PC-9 (cell line): ENCODE measurements at regions not wholly inside any gene's neighbourhood (a gene's known extent, or its start where the extent isn't known, plus 50 kb on each side); places are given as distances from the start of the nearest gene placed in this dataset.

ENCODE experiments used
- BruUV-seq: library from RNA; stranded (reverse); fragments of 400-500 nt; replicated peaks from 2 replicates; lab custom pipeline; 2021; lab: Mats Ljungman, UMichigan
- CTCF ChIA-PET: fragments of 300-600 bp; sonication (Branson Sonifier 250); formaldehyde crosslinking; loops from one replicate; lab custom pipeline; 2022; ENCODE audit warnings: antibody characterized with exemption; lab: Charles Lee
- POLR2A ChIA-PET: fragments of 300-600 bp; sonication (Branson Sonifier 250); formaldehyde crosslinking; loops from one replicate; lab custom pipeline; 2022; ENCODE audit warnings: antibody characterized with exemption; ENCODE audit not compliant: unreplicated experiment; lab: Charles Lee
- DNase-seq, 2 experiments: peaks; one replicate each; pipeline versions ENCODE4 v3.0.0 to v3.0.0-alpha.2; 2015 to 2022; ENCODE audit warnings: mixed read lengths in 1 of 2
- H2AFZ ChIP-seq: fragments of 200-600 bp; sonication (generic); 2 replicates; pipeline ENCODE4 v1.8.1; 2017; ENCODE audit warnings: antibody characterized with exemption
- H3F3A ChIP-seq: fragments of 200-600 bp; sonication (generic); 2 replicates; pipeline ENCODE4 v1.8.1; 2017; ENCODE audit warnings: antibody characterized with exemption, mild to moderate bottlenecking, low read depth; ENCODE audit not compliant: insufficient read depth
- H3K27ac ChIP-seq: fragments of 200-600 bp; sonication (generic); 2 replicates; pipeline ENCODE4 v1.6.1; 2016; ENCODE audit warnings: mixed run types
- H3K27me3 ChIP-seq: fragments of 200-600 bp; sonication (generic); 2 replicates; pipeline ENCODE4 v1.6.1; 2016; ENCODE audit warnings: low read depth, mixed run types; ENCODE audit not compliant: insufficient read depth
- H3K36me3 ChIP-seq: fragments of 200-600 bp; sonication (generic); 2 replicates; pipeline ENCODE4 v1.6.1; 2016; ENCODE audit warnings: low read depth, mixed run types
- H3K4me1 ChIP-seq: fragments of 200-600 bp; sonication (generic); replicated peaks from 2 replicates; pipeline ENCODE4 v1.6.1; 2016; ENCODE audit warnings: mixed run types; ENCODE audit not compliant: insufficient read depth
- H3K4me2 ChIP-seq: fragments of 200-600 bp; sonication (generic); 2 replicates; pipeline ENCODE4 v1.6.1; 2017; ENCODE audit warnings: mixed run types
- H3K4me3 ChIP-seq: fragments of 200-600 bp; sonication (generic); 2 replicates; pipeline ENCODE4 v1.6.1; 2016; ENCODE audit warnings: mixed run types
- H3K79me2 ChIP-seq: fragments of 200-600 bp; sonication (generic); 2 replicates; pipeline ENCODE4 v1.6.1; 2017; ENCODE audit warnings: low read depth, mixed run types
- H3K9me2 ChIP-seq: fragments of 200-600 bp; sonication (generic); 2 replicates; pipeline ENCODE4 v1.8.1; 2017; ENCODE audit warnings: mild to moderate bottlenecking; ENCODE audit not compliant: insufficient read depth
- H3K9me3 ChIP-seq: fragments of 200-600 bp; sonication (generic); 2 replicates; pipeline ENCODE4 v1.8.1; 2016; ENCODE audit warnings: low read depth; ENCODE audit not compliant: insufficient read depth
- H4K20me1 ChIP-seq: fragments of 200-600 bp; sonication (generic); 2 replicates; pipeline ENCODE4 v1.8.1; 2017; ENCODE audit not compliant: insufficient read depth
- EZH2 ChIP-seq: fragments of 200-600 bp; sonication (generic); IDR thresholded peaks from 2 replicates; pipeline ENCODE4 v1.8.0; 2017; ENCODE audit warnings: antibody characterized with exemption, low read depth
- intact Hi-C: fragments of 100-400 bp; cut with micrococcal nuclease; formaldehyde crosslinking; loops from one replicate; pipeline ENCODE4 v1.10.0; 2022; ENCODE audit not compliant: unreplicated experiment
- TF ChIP-seq, protein P1 (sequence below): fragments of 200-600 bp; sonication (generic); conservative IDR thresholded peaks from 2 replicates; pipeline ENCODE4 v1.6.1; 2017; ENCODE audit warnings: mixed run types, antibody characterized with exemption, mild to moderate bottlenecking, moderate library complexity

- no peak overlapping the region for H3K4me3 ChIP-seq
- DNase-seq = no peak
- no peaks in the 10 kb centered on the region for H3K36me3 ChIP-seq
- no peak overlapping the region for H3K4me2 ChIP-seq
- no peak overlapping the region for H2AFZ ChIP-seq
- peaks cover 81% of the 10 kb centered on the region for H3K27me3 ChIP-seq
- no TSS peak for BruUV-seq
- H3K79me2 ChIP-seq = no peaks in the 10 kb centered on the region
- no peak for TF ChIP-seq EZH2
- TF ChIP-seq, protein P1, sequence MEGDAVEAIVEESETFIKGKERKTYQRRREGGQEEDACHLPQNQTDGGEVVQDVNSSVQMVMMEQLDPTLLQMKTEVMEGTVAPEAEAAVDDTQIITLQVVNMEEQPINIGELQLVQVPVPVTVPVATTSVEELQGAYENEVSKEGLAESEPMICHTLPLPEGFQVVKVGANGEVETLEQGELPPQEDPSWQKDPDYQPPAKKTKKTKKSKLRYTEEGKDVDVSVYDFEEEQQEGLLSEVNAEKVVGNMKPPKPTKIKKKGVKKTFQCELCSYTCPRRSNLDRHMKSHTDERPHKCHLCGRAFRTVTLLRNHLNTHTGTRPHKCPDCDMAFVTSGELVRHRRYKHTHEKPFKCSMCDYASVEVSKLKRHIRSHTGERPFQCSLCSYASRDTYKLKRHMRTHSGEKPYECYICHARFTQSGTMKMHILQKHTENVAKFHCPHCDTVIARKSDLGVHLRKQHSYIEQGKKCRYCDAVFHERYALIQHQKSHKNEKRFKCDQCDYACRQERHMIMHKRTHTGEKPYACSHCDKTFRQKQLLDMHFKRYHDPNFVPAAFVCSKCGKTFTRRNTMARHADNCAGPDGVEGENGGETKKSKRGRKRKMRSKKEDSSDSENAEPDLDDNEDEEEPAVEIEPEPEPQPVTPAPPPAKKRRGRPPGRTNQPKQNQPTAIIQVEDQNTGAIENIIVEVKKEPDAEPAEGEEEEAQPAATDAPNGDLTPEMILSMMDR = no peak
- H3K27ac ChIP-seq = no peak overlapping the region
- H4K20me1 ChIP-seq = no peaks in the 10 kb centered on the region
- H3K9me3 ChIP-seq = no peaks in the 10 kb centered on the region
- no peaks in the 10 kb centered on the region for H3K9me2 ChIP-seq
- ChIA-PET CTCF (no interaction called here), POLR2A (no interaction called here)
- no peaks in the 10 kb centered on the region for H3F3A ChIP-seq
- intact Hi-C loops = no loop called here
- no peaks in the 10 kb centered on the region for H3K4me1 ChIP-seq
Measured at GRCh38 chr9:113798062-113799030, 77.8 kb upstream of the ZNF618 start.

DNA sequence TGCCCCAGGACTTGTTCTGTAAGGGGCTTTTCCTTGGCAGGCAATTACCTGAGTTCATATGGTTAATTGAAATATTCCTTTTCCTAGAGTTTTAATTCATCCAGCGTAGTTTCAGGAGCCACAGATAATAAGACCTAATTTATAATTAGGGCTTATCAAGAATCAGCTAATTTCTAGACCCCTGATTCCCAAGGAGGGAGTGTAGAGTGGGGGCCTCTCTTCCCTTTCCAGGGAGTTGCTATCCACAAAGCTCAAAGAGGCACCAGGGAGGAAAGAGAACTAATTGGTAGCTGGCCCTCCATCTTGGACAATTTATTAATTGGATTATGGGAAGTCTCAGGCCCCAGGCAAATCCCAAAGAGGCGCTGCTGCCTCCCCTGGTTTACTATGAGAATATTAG lies 75.8 kb upstream of the ZNF618 start:
- no peaks in the 10 kb centered on the region for H3K9me3 ChIP-seq
- BruUV-seq = no TSS peak

DNA sequence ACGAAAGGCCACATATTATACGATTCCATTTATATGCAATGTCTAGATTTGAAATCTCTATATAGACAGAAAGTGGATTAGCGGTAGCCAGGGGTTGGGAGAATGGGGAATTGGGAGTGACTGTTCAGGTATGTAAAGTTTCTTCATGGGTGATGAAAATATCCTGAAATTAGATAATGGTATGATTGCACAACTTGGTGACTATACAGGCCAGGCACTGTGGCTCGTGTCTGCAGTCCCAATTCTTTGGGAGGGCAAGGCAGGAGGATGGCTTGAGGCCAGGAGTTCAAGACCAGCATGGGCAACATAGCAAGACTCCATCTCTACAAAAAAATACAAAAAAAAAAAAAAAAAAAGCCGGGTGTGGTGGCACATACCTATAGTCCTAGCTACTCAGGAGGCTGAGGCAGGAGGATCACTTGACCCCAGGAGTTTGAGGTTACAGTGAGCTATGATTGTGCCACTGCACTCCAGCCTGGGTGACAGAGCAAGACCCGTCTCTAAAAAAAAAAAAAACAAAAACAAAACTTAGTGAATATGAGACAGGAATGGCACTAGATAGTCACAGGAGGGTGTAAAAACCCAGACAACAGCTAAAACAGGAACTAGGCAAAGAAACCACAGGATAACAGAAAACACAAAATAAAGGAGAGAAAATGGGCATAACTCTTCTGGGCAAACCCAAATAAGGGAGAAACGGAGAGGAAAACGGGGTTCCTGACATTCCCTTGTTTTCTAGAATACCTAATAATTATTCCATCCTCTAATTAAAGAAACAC lies 72.1 kb upstream of the ZNF618 start:
- no peaks in the 10 kb centered on the region for H3K4me1 ChIP-seq
- H3K9me2 ChIP-seq = no peaks in the 10 kb centered on the region
- H4K20me1 ChIP-seq = no peaks in the 10 kb centered on the region
- no peak overlapping the region for H2AFZ ChIP-seq
- no peak overlapping the region for H3K4me2 ChIP-seq
- no peaks in the 10 kb centered on the region for H3F3A ChIP-seq
- TF ChIP-seq EZH2 = no peak
- TF ChIP-seq, protein P1 = no peak
- no peak for DNase-seq
- no peak overlapping the region for H3K4me3 ChIP-seq
- no peaks in the 10 kb centered on the region for H3K79me2 ChIP-seq
- intact Hi-C loops = no loop called here
- no TSS peak for BruUV-seq
- H3K27me3 ChIP-seq = peaks cover 56% of the 10 kb centered on the region
- POLR2A ChIA-PET = no interaction called here
- CTCF ChIA-PET = no interaction called here
- H3K27ac ChIP-seq = no peak overlapping the region
- no peaks in the 10 kb centered on the region for H3K36me3 ChIP-seq
- H3K9me3 ChIP-seq = no peaks in the 10 kb centered on the region

More for the DNA sequence above, 75.8 kb upstream of the ZNF618 start:
- H3K4me1 ChIP-seq = no peaks in the 10 kb centered on the region
- H3K9me2 ChIP-seq = no peaks in the 10 kb centered on the region
- H3K27me3 ChIP-seq = peaks cover 77% of the 10 kb centered on the region
- TF ChIP-seq, protein P1 = no peak
- TF ChIP-seq EZH2 = no peak
- H3K4me3 ChIP-seq = no peak overlapping the region
- no peak overlapping the region for H3K4me2 ChIP-seq
- ChIA-PET POLR2A (no interaction called here), CTCF (interaction anchor here (0.6 kb wide), 1 partner anchor 31 kb away, joined by 5 read pairs; no protein-coding TSS in a partner anchor)
- DNase-seq = no peak
- H3K36me3 ChIP-seq = no peaks in the 10 kb centered on the region
- no peak overlapping the region for H3K27ac ChIP-seq
- H4K20me1 ChIP-seq = no peaks in the 10 kb centered on the region
- intact Hi-C loops = no loop called here
- no peaks in the 10 kb centered on the region for H3K79me2 ChIP-seq
- H3F3A ChIP-seq = no peaks in the 10 kb centered on the region
- no peak overlapping the region for H2AFZ ChIP-seq
